Tibial artery (tissue), 4 donors: ENCODE measurements at regions not wholly inside any gene's neighbourhood (a gene's known extent, or its start where the extent isn't known, plus 50 kb on each side); places are given as distances from the start of the nearest gene placed in this dataset.

Experiments
- DNase-seq, 2 donors: peaks; one replicate each; pipeline ENCODE4 v3.0.0-alpha.2; 2019
- H3K27ac ChIP-seq, 2 donors: fragments of 200-600 bp; sonication (generic) in 1 of 2; 1 replicate in 1 of 2; 2 replicates in 1 of 2; pipeline ENCODE4 v1.5.1; 2018 to 2019; ENCODE audit warnings: mild to moderate bottlenecking in 1 of 2
- H3K27me3 ChIP-seq, 2 donors: fragments of 200-600 bp; sonication (generic) in 1 of 2; one replicate each; pipeline versions ENCODE4 v1.5.1 to v1.6.0; 2016 to 2019
- H3K36me3 ChIP-seq, 3 donors: fragments of 200-600 bp; sonication (generic) in 2 of 3; one replicate each; pipeline ENCODE4 v1.5.1; 2016 to 2019; ENCODE audit warnings: mild to moderate bottlenecking in 2 of 3
- H3K4me1 ChIP-seq, 4 donors: fragments of 200-600 bp; sonication (generic) in 2 of 4; 1 replicate in 3 of 4; 2 replicates in 1 of 4; pipeline ENCODE4 v1.5.1; 2016 to 2019
- H3K4me3 ChIP-seq, 2 donors: fragments of 200-600 bp; sonication (generic) in 1 of 2; 1 replicate in 1 of 2; 2 replicates in 1 of 2; pipeline ENCODE4 v1.5.1; 2018 to 2019; ENCODE audit warnings: mild to moderate bottlenecking in 2 of 2
- H3K9me3 ChIP-seq, 3 donors: fragments of 200-600 bp; sonication (generic) in 1 of 3; one replicate each; pipeline ENCODE4 v1.5.1; 2016 to 2019
- CTCF ChIP-seq, 2 experiments: fragments of 200-600 bp in 1 of 2; fragments of 450-650 bp in 1 of 2; IDR thresholded peaks; one replicate each; pipeline ENCODE4 v1.5.1; 2017 to 2019; ENCODE audit warnings: antibody characterized with exemption in 2 of 2, mild to moderate bottlenecking in 1 of 2, moderate library complexity in 1 of 2
- intact Hi-C: fragments of 100-400 bp; cut with DNase I; formaldehyde crosslinking; loops from one replicate; pipeline ENCODE4 v1.15.0; 2023; ENCODE audit warnings: low total_unique reads

GRCh38 chr5:39801306-39801705, 376.5 kb upstream of the DAB2 start:
- TF ChIP-seq CTCF (IDR thresholded peaks at IDR 0.05): no peak
- intact Hi-C loops: no loop called here
- H3K9me3 ChIP-seq: no peaks in the 10 kb centered on the region
- H3K4me1 ChIP-seq: no peaks in the 10 kb centered on the region
- no peak overlapping the region for H3K4me3 ChIP-seq
- no peaks in the 10 kb centered on the region for H3K36me3 ChIP-seq
- no peaks in the 10 kb centered on the region for H3K27me3 ChIP-seq
- DNase-seq: no peak
- no peak overlapping the region for H3K27ac ChIP-seq

GRCh38 chr5:39800042-39800601, 375.3 kb upstream of the DAB2 start:
- TF ChIP-seq CTCF (IDR thresholded peaks at IDR 0.05): no peak
- peaks cover 0 to 5% (median 0%) of the 10 kb centered on the region in 3 donors for H3K9me3 ChIP-seq
- H3K36me3 ChIP-seq: no peaks in the 10 kb centered on the region
- no peak overlapping the region for H3K4me3 ChIP-seq
- DNase-seq: no peak
- no peak overlapping the region for H3K27ac ChIP-seq
- peaks cover 0 to 2% (median 0%) of the 10 kb centered on the region in 4 donors for H3K4me1 ChIP-seq
- intact Hi-C loops: no loop called here
- no peaks in the 10 kb centered on the region for H3K27me3 ChIP-seq

DNA sequence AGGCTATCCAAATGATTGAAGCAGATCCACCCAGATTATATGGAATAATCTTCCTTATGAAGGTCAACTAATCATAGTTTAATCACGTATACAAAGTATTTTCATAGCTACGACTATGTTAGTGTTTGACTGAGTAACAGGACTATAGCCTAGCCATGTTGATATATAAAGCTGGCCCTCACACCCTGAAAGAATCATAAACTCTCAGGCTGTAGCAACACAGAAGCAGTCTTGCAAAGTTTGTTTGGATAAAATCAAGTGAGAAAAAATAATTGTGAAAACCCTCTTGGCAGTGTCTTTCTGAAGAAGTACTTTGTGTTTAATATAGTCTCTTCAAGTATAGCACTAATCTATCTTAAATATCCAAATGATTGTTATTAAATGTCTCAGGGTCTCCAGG, 374.5 kb upstream of the DAB2 start:
- no peaks in the 10 kb centered on the region for H3K27me3 ChIP-seq
- H3K36me3 ChIP-seq: no peaks in the 10 kb centered on the region
- no peak for TF ChIP-seq CTCF (IDR thresholded peaks at IDR 0.05)
- DNase-seq: no peak
- H3K4me1 ChIP-seq: peaks cover 0 to 11% (median 1%) of the 10 kb centered on the region in 4 donors
- H3K4me3 ChIP-seq: no peak overlapping the region
- H3K9me3 ChIP-seq: peaks cover 0 to 5% (median 0%) of the 10 kb centered on the region in 3 donors
- intact Hi-C loops: no loop called here
- H3K27ac ChIP-seq: no peak overlapping the region

- H3K27ac ChIP-seq: peak overlapping the region; percentile 37 to 55
- no peak for TF ChIP-seq CTCF (IDR thresholded peaks at IDR 0.05)
- intact Hi-C loops: no loop called here
- peaks cover 0 to 5% (median 0%) of the 10 kb centered on the region in 3 donors for H3K9me3 ChIP-seq
- no peak overlapping the region for H3K4me3 ChIP-seq
- no peaks in the 10 kb centered on the region for H3K27me3 ChIP-seq
- H3K36me3 ChIP-seq: no peaks in the 10 kb centered on the region
- H3K4me1 ChIP-seq: peaks cover 0 to 15% (median 1%) of the 10 kb centered on the region in 4 donors
- peak in 1 of 2 donors; percentile 23 for DNase-seq
Observed at GRCh38 chr5:39794513-39795210, 369.9 kb upstream of the DAB2 start.

GRCh38 chr5:39785410-39785809, 360.6 kb upstream of the DAB2 start:
- Histone ChIP-seq H3K27me3 (no peaks in the 10 kb centered on the region), H3K9me3 (no peaks in the 10 kb centered on the region), H3K4me3 (no peak overlapping the region), H3K27ac (no peak overlapping the region), H3K36me3 (no peaks in the 10 kb centered on the region), H3K4me1 (no peaks in the 10 kb centered on the region)
- intact Hi-C loops: no loop called here
- no peak for TF ChIP-seq CTCF (IDR thresholded peaks at IDR 0.05)
- DNase-seq: no peak
